Adrenal gland (tissue), 5 donors: ENCODE measurements at regions not wholly inside any gene's neighbourhood (a gene's known extent, or its start where the extent isn't known, plus 50 kb on each side); places are given as distances from the start of the nearest gene placed in this dataset.
"Not testable (repeated sequence)": the region's sequence is repeated elsewhere in the genome, so short reads cannot be mapped to it uniquely, and the experiment has no call there.

Experiments used
- CTCF ChIP-seq, 6 experiments: fragments of 450-650 bp in 4 of 6; fragments of 200-600 bp in 2 of 6; sonication (generic) in 1 of 6; IDR thresholded peaks; 1 replicate in 5 of 6; 2 replicates in 1 of 6; pipeline versions ENCODE4 v1.5.1 to v1.8.0; 2016 to 2021; ENCODE audit warnings: antibody characterized with exemption in 6 of 6, mild to moderate bottlenecking in 2 of 6, moderate library complexity in 1 of 6
- POLR2A ChIP-seq, 2 donors: fragments of 450-650 bp; IDR thresholded peaks; one replicate each; pipeline ENCODE4 v1.6.1; 2017; ENCODE audit warnings: antibody characterized with exemption in 2 of 2, mild to moderate bottlenecking in 2 of 2, moderate library complexity in 1 of 2
- donor health status: DM: no; HTN: no; CAD: no.

- TF ChIP-seq CTCF, POLR2A (IDR thresholded peaks at IDR 0.05): not testable (repeated sequence)
Measured at GRCh38 chr4:9024866-9025265, 145.3 kb upstream of the FAM90A26 start.
